ENCODE measurements at regions not wholly inside any gene's neighbourhood (a gene's known extent, or its start where the extent isn't known, plus 50 kb on each side); places are given as distances from the start of the nearest gene placed in this dataset.
"Not testable (repeated sequence)": the region's sequence is repeated elsewhere in the genome, so short reads cannot be mapped to it uniquely, and the experiment has no call there.

GRCh38 chr15:93811305-93811704 is 420.1 kb upstream of the MCTP2 start:
- DNase-seq, result no peak

- DNase-seq, result no peak
Measured at GRCh38 chr15:93809516-93809915, 421.8 kb upstream of the MCTP2 start.

- no peak for DNase-seq
Measured at GRCh38 chr15:93803421-93804152, 427.8 kb upstream of the MCTP2 start.

- DNase-seq, result no peak
Measured at GRCh38 chr15:93801206-93801605, 430.2 kb upstream of the MCTP2 start.

- no peak for DNase-seq
Measured at GRCh38 chr15:93800805-93801204, 430.6 kb upstream of the MCTP2 start.

- DNase-seq, result no peak
Measured at GRCh38 chr15:93789441-93789840, 441.9 kb upstream of the MCTP2 start.

GRCh38 chr15:93780073-93780472 is 451.3 kb upstream of the MCTP2 start:
- no peak for DNase-seq

GRCh38 chr15:93779341-93779740 is 452.0 kb upstream of the MCTP2 start:
- no peak for DNase-seq

GRCh38 chr15:93771196-93772030 is 459.9 kb upstream of the MCTP2 start:
- DNase-seq, result no peak

- DNase-seq, result no peak
Measured at GRCh38 chr15:93770788-93771187, 460.6 kb upstream of the MCTP2 start.

GRCh38 chr15:93762036-93762435 is 469.3 kb upstream of the MCTP2 start:
- no peak for DNase-seq

- no peak for DNase-seq
Measured at GRCh38 chr15:93759629-93760028, 471.7 kb upstream of the MCTP2 start.

- no peak for DNase-seq
Measured at GRCh38 chr15:93758824-93759223, 472.5 kb upstream of the MCTP2 start.

- no peak for DNase-seq
Measured at GRCh38 chr15:93748710-93749109, 482.7 kb upstream of the MCTP2 start.

- DNase-seq, result not testable (repeated sequence)
Measured at GRCh38 chr15:93734976-93735375, 496.4 kb upstream of the MCTP2 start.

- DNase-seq, result no peak
Measured at GRCh38 chr15:93730724-93731123, 500.6 kb upstream of the MCTP2 start.

- DNase-seq, result no peak
Measured at GRCh38 chr15:93722165-93722564, 509.2 kb upstream of the MCTP2 start.

GRCh38 chr15:93720607-93721006 is 510.8 kb upstream of the MCTP2 start:
- no peak for DNase-seq

GRCh38 chr15:93719921-93720351 is 511.4 kb upstream of the MCTP2 start:
- no peak for DNase-seq

- no peak for DNase-seq
Measured at GRCh38 chr15:93716615-93717231, 514.6 kb upstream of the MCTP2 start.

GRCh38 chr15:93709708-93710107 is 521.7 kb upstream of the MCTP2 start:
- DNase-seq, result no peak

GRCh38 chr15:93708724-93709445 is 522.5 kb upstream of the MCTP2 start:
- DNase-seq, result no peak

- no peak for DNase-seq
Measured at GRCh38 chr15:93707751-93708150, 523.6 kb upstream of the MCTP2 start.

All from hematopoietic multipotent progenitor cell treated with erythropoietin and hydrocortisone succinate and interleukin-3 and kit ligand, for 8 days (in vitro differentiated cells).